ENCODE measurements at regions not wholly inside any gene's neighbourhood (a gene's known extent, or its start where the extent isn't known, plus 50 kb on each side); places are given as distances from the start of the nearest gene placed in this dataset.
"Not testable (repeated sequence)": the region's sequence is repeated elsewhere in the genome, so short reads cannot be mapped to it uniquely, and the experiment has no call there.

DNA sequence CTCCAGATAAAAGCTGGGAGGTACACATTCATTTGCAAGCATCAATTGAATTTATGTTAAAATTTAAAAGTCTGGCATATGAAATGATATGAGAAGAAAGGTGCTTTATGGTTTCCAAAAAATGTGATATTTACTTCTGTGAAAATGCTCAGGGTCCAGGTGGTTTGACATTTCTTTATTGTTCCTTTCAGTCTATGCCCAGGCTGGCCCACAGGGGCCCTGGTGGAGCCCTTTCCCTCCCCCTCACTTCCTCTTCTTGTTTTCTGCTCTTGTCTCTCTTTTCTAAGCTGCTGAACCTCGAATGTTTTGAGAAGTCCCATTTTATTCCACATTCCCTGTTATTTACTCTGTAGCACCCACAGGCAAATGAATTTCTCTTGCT is 127.8 kb downstream of the HS3ST3B1 start:
- no peak for DNase-seq (ENCODE audit: low read depth in 3 of 3)

DNA sequence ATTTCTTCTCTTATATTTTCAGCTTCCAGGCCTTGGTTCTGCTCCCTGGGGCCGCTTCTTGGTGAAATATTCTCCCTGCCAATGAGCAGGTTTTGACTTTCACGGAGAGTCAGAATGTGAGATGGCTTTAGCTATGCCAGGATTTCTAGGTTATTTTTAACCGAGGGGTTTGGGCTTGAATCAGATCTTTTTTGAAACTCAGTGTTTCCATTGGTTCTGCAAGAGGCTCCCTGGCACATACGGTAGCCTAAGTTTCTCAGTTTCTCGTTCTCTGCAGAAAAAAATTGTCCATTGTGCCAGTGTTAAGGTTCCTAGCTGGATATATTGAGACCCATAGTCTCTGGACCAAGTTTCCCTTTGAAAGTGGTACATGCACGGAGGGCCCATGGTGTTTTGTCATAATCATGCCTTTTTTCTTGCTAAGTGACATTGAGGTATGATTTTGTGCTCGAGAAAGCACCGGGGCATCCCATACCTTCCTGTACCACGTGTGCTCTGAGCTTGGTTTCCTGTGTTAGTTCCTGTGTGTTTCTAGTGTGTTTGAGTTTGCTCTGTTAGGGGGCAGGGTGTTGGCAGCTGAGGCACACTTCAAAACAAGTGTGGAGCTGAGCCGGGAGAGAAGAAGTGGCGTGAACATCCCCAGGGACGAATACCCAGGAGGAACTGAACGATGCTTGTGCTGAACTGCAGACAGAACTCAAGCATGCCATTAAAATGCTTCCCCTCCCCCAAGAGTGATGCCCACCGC is 127.2 kb downstream of the HS3ST3B1 start:
- DNase-seq (ENCODE audit: low read depth in 3 of 3): peak; percentile 8 to 25 (median 10)

DNA sequence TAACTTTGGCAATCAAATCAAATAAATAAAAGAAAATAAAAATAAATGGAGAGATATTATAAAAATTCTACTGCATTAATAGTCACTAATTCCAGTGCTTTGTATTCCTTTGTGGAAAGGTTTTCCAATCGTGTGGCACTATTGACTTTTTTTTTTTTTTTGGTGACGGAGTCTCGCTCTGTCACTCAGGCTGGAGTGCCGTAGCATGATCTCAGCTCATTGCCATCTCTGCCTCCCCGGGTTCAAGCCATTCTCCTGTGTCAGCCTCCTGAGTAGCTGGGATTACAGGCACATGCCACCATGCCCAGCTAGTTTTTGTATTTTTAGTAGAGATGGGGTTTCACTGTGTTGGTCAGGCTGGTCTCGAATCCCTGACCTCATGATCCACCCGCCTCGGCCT is 122.3 kb downstream of the HS3ST3B1 start:
- not testable (repeated sequence) for DNase-seq (ENCODE audit: low read depth in 3 of 3)

- no peak for DNase-seq (ENCODE audit: low read depth in 3 of 3)
These were observed 116.5 kb downstream of the HS3ST3B1 start for GRCh38 chr17:14417336-14417735.

DNA sequence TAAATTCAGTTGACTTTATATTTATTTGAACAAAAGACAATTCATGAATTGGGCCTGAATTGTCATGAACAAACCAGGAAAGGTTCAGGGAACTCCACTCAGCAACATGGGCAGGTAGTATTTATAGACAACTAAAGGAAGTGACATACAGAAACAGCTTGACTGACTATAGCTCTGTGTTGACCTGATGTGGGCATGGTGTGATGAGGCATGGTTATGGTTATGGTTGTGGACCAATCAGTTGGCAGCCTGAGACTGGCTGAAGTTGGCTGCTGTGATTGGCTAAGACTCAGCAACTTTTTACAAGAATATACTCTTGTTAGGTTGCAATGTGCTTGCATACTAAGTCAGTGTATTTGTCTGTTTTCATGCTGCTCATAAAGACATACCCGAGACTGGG is 108.4 kb downstream of the HS3ST3B1 start:
- DNase-seq (ENCODE audit: low read depth in 3 of 3): no peak

DNA sequence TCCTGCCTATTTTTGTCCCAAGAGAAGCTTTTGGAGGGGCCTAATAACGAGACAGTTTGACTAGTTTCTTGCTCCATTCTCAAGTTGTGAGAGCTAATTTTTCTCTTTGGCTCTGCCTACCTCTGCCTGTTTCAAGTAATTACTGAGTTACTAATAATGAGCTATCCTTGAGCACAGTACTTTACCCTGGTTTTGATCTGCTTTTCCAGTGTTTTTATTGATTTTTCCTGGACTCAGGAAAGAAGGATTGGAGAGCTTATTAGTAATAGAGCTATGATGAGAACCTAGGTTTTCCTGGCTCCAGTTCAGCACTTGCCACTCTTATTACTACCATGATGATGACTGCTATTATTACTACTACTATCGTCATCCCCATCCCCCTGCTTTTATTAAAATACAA is 106.7 kb downstream of the HS3ST3B1 start:
- no peak for DNase-seq (ENCODE audit: low read depth in 3 of 3)

DNA sequence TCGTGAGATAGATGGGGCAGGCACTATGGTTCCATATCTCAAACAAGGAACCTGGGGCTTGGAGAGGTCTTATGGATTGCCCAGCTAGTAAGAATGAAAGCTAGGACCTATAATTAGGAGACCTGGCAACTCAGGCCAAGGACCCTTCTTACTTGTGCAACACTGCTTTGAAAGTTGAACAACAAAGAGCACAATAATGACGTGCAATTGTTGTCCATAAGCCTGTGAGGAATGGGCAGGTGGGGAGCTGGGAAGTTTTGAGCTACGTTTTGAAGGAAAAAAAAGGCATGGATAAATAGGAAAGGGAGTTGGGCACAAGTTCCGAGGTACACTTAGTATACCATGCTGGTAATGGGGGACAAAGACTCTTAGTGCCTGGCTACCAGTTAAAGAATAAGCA is 104.3 kb downstream of the HS3ST3B1 start:
- DNase-seq (ENCODE audit: low read depth in 3 of 3): no peak
